Subcutaneous abdominal adipose tissue (tissue), 5 donors: ENCODE measurements at regions not wholly inside any gene's neighbourhood (a gene's known extent, or its start where the extent isn't known, plus 50 kb on each side); places are given as distances from the start of the nearest gene placed in this dataset.
"Not testable (repeated sequence)": the region's sequence is repeated elsewhere in the genome, so short reads cannot be mapped to it uniquely, and the experiment has no call there.

Source experiments
- H3K27ac ChIP-seq: one replicate; pipeline ENCODE4 v1.7.0; 2013; ENCODE audit warnings: low read depth, mild to moderate bottlenecking, inconsistent platforms, low read length, moderate library complexity
- H3K27me3 ChIP-seq, 5 donors: one replicate each; pipeline ENCODE4 v1.7.0; 2013; ENCODE audit warnings: low read length in 5 of 5, inconsistent platforms in 1 of 5; ENCODE audit not compliant: control insufficient read depth in 5 of 5, insufficient read depth in 4 of 5
- H3K36me3 ChIP-seq, 5 donors: one replicate each; pipeline ENCODE4 v1.7.0; 2013; ENCODE audit warnings: low read length in 5 of 5; ENCODE audit not compliant: control insufficient read depth in 5 of 5, insufficient read depth in 5 of 5
- H3K4me1 ChIP-seq, 5 donors: one replicate each; pipeline ENCODE4 v1.7.0; 2013; ENCODE audit warnings: low read length in 5 of 5, mild to moderate bottlenecking in 3 of 5, moderate library complexity in 1 of 5; ENCODE audit not compliant: control insufficient read depth in 5 of 5, insufficient read depth in 5 of 5
- H3K4me3 ChIP-seq, 5 donors: one replicate each; pipeline ENCODE4 v1.7.0; 2013; ENCODE audit warnings: low read length in 5 of 5, low read depth in 1 of 5
- H3K9ac ChIP-seq, 5 donors: one replicate each; pipeline ENCODE4 v1.7.0; 2013; ENCODE audit warnings: low read length in 5 of 5, mild to moderate bottlenecking in 4 of 5, moderate library complexity in 3 of 5
- H3K9me3 ChIP-seq, 5 donors: one replicate each; pipeline ENCODE4 v1.7.0; 2013; ENCODE audit warnings: low read length in 5 of 5; ENCODE audit not compliant: control insufficient read depth in 5 of 5
- donor health status: healthy.
- donor health status: healthy.
- donor health status: healthy.
- donor health status: healthy.
- donor health status: healthy.

DNA sequence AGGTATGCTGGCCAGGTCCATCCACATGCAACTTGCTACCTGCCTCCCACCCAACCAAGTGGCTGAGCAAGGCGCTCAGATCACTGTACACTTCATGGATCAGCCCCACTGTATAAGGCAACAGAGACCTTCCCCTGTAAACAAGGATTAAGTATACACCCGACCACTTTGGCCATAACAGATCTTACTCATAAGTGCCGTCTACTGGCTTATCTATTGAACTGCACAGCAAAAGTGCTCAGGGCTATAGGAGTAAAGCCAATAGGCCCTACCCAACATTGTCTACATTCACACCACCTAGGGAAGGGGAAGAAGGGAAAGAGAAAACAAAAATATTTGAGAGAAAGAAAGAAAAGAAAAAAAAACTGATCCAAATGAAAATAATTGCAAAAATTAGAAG, 663.9 kb upstream of the LRRTM1 start:
- H3K27me3 ChIP-seq = no peaks in the 10 kb centered on the region
- H3K9me3 ChIP-seq = peaks cover 4 to 25% (median 20%) of the 10 kb centered on the region in 5 donors
- no peaks in the 10 kb centered on the region for H3K36me3 ChIP-seq
- H3K27ac ChIP-seq = no peak overlapping the region
- H3K4me3 ChIP-seq = no peak overlapping the region
- no peaks in the 10 kb centered on the region for H3K4me1 ChIP-seq
- no peak overlapping the region for H3K9ac ChIP-seq

DNA sequence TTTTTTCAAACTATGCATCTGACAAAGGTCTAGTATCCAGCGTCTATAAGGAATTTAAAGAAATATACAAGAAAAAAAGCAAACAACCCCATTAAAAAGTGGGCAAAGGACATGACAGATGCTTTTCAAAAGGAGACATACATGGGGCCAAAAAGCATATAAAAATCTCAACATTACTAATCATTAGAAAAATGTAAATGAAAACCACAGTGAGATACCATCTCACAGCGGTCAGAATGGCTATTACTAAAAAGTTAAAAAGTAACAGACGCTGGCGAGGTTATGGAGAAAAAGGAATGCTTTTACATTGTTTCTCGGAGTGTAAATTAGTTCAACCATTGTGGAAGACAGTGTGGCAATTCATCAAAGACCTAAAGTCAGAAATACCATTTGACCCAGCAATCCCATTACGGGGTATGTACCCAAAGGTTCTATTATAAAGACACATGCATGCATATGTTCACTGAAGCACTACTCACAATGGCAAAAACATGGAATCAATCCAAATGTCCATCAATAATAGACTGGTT, 643.1 kb upstream of the LRRTM1 start:
- Histone ChIP-seq H3K4me1 (no peaks in the 10 kb centered on the region), H3K27me3 (no peaks in the 10 kb centered on the region), H3K9me3 (no peaks in the 10 kb centered on the region), H3K36me3 (no peaks in the 10 kb centered on the region), H3K4me3 (no peak overlapping the region), H3K9ac (no peak overlapping the region), H3K27ac (no peak overlapping the region)

DNA sequence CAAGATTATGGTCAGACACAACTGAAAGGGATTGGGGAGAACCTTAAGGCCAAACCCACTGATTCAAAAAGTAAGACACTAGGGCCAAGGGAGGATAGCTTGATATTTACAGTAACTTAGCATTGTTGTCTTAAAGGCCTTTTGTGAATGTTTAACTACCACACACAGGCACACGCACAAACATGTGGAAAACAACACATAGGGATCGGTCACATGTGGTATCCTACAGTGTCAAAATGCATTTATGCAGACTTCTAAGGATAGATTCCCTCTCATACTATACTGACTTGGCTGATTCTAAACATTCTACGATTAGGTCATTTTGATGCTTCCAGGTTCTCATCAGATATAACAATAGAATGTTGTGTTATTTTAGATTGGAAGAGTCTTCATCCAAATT, 638.9 kb upstream of the LRRTM1 start:
- Histone ChIP-seq H3K4me3 (no peak overlapping the region), H3K36me3 (no peaks in the 10 kb centered on the region), H3K27me3 (no peaks in the 10 kb centered on the region), H3K9me3 (no peaks in the 10 kb centered on the region), H3K9ac (no peak overlapping the region), H3K27ac (no peak overlapping the region), H3K4me1 (no peaks in the 10 kb centered on the region)

DNA sequence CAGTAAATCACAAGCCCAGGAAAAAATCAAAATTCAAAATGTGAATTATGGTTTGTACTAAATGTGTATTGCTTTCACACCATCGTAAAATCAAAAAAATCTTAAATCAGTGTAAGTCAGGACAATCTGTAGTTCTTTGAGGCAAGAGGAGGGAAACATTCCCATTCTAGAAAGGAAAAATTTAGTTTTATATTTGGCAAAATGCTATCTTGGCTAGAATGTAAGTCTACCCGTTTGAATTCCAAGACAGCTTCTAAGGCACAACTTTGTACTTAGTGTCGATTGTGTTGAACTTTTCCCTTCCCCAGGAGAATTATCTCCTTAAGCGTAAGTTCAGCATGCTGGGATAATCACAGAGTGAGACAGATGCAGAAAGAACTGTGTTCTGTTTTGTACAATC, 638.2 kb upstream of the LRRTM1 start:
- no peak overlapping the region for H3K9ac ChIP-seq
- H3K27me3 ChIP-seq = no peaks in the 10 kb centered on the region
- H3K4me1 ChIP-seq = no peaks in the 10 kb centered on the region

DNA sequence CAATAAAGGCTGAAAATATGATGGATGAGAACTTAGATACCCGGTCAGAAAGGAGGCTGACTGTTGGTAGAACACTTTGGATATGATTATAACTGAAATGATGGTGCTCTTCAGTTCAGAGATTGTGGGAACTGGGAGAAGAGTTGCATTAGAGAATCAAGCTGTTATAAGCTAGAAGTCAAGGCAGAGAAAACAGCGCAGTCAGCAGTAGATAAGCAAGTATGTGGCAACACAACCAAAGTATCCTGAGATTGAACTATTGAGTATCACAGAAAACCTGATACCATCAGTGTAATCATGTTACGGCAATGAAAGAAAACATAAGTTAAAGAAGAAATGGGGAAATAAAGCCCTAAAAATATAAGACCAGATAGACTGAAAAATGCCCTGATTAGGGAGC, 633.9 kb upstream of the LRRTM1 start:
- H3K27ac ChIP-seq = no peak overlapping the region
- no peak overlapping the region for H3K4me3 ChIP-seq
- H3K36me3 ChIP-seq = no peaks in the 10 kb centered on the region
- no peak overlapping the region for H3K9ac ChIP-seq
- H3K27me3 ChIP-seq = no peaks in the 10 kb centered on the region
- H3K9me3 ChIP-seq = peaks cover 0 to 3% (median 0%) of the 10 kb centered on the region in 5 donors
- H3K4me1 ChIP-seq = no peaks in the 10 kb centered on the region

More for the DNA sequence above, 638.2 kb upstream of the LRRTM1 start:
- Histone ChIP-seq H3K9me3 (no peaks in the 10 kb centered on the region), H3K36me3 (no peaks in the 10 kb centered on the region), H3K4me3 (no peak overlapping the region), H3K27ac (no peak overlapping the region)

DNA sequence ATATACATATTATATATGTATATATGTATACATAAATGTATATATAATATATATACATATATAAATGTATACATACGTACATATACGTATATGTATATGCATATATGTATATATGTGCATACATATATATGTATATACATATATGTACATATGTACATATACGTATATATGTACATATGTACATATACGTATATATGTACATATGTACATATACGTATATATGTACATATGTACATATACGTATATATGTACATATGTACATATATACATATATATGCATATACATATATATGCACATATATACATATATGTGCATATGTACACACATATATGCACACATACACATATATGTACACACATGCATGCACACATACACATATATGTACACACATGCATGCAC, 627.3 kb upstream of the LRRTM1 start:
- not testable (repeated sequence) for H3K9ac ChIP-seq, H3K27me3 ChIP-seq, H3K4me1 ChIP-seq, H3K27ac ChIP-seq, H3K4me3 ChIP-seq, H3K36me3 ChIP-seq
- peaks cover 0 to 15% (median 9%) of the 10 kb centered on the region in 5 donors for H3K9me3 ChIP-seq

DNA sequence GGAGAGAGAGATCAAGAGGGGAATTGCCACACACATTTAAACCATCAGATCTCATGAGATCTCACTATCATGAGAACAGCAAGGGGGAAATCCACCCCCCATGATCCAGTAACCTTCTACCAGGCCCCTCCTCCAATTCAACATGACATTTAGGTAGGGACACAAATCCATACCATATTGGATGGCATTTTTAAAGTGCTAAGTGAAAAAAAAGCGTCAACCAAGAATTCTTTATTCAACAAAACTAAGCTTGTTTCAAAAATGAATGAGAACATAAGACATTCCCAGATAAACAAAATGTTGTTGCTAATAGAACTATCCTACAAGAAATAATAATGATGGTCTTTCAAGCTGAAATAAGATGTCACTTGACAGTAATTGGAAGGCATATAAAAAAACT, 626.2 kb upstream of the LRRTM1 start:
- Histone ChIP-seq H3K4me1 (no peaks in the 10 kb centered on the region), H3K36me3 (no peaks in the 10 kb centered on the region), H3K9ac (no peak overlapping the region), H3K27me3 (no peaks in the 10 kb centered on the region), H3K27ac (no peak overlapping the region), H3K4me3 (peak overlapping the region in 1 of 5 donors; percentile 7), H3K9me3 (peaks cover 0 to 15% (median 9%) of the 10 kb centered on the region in 5 donors)

DNA sequence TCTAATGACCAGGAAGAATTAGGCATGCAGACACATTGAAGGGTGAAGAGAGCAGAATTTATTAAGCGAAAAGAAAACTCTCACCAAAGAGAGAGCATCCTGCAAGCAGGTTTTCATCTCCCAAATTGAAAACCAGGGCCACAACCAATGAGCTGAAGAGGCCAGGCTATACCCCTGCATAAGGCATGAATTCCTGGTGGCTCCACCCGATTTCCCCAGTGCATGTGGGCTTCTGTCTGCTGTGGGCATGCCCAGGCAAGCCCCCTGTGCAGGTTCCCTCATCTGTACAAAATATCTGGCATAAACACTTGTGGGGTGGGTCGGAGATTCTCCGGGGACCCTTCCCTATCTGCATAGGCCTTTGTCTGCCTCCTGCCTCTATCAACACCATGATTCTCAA, 621.6 kb upstream of the LRRTM1 start:
- Histone ChIP-seq H3K27me3 (no peaks in the 10 kb centered on the region), H3K4me1 (no peaks in the 10 kb centered on the region), H3K9ac (no peak overlapping the region), H3K9me3 (peaks cover 0 to 19% (median 9%) of the 10 kb centered on the region in 5 donors), H3K36me3 (no peaks in the 10 kb centered on the region), H3K4me3 (no peak overlapping the region), H3K27ac (no peak overlapping the region)

DNA sequence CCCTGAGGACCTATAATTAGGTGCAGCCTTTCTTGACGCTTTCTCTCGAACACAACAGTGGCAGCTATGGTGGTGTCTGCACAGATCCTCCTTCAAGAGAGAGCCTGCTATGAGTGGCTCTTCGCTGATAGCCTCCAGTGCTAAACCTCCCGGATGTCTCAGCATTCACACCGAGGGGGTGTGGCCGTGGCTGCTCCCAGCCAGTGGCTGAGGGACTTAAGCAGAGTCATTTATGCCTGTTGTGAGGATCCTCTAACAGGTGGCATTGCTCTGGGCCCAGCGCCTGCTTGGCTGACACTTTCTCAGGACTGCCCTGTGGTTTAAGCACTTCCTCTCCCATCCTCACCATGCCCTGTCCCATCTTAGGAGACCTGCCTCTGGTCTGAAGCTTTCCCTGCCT, 592.0 kb upstream of the LRRTM1 start:
- no peaks in the 10 kb centered on the region for H3K4me1 ChIP-seq
- peaks cover 0 to 4% (median 0%) of the 10 kb centered on the region in 5 donors for H3K9me3 ChIP-seq
- no peak overlapping the region for H3K4me3 ChIP-seq
- no peak overlapping the region for H3K27ac ChIP-seq
- H3K27me3 ChIP-seq = no peaks in the 10 kb centered on the region
- H3K36me3 ChIP-seq = no peaks in the 10 kb centered on the region
- no peak overlapping the region for H3K9ac ChIP-seq

DNA sequence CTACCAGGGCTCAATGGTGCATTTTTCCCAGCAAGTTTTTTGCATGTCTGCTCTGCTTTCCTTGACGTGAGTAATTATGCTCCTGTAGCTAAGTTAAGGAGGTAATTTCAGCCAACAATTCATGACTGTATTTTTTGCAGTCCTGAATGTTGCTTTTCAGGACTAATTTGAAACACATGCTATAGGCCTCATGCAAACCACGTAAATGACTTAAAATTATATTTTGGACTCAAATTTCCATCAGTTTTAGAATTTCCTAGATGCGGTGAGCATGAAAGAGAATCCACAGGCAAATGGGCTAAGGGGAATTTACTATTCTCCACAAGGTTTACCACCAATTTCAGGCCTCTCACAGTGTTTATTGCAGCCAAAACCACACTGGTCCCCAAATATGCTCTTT, 589.9 kb upstream of the LRRTM1 start:
- Histone ChIP-seq H3K27ac (no peak overlapping the region), H3K4me3 (no peak overlapping the region), H3K9ac (no peak overlapping the region), H3K9me3 (peaks cover 0 to 4% (median 0%) of the 10 kb centered on the region in 5 donors), H3K27me3 (no peaks in the 10 kb centered on the region), H3K4me1 (no peaks in the 10 kb centered on the region), H3K36me3 (no peaks in the 10 kb centered on the region)

DNA sequence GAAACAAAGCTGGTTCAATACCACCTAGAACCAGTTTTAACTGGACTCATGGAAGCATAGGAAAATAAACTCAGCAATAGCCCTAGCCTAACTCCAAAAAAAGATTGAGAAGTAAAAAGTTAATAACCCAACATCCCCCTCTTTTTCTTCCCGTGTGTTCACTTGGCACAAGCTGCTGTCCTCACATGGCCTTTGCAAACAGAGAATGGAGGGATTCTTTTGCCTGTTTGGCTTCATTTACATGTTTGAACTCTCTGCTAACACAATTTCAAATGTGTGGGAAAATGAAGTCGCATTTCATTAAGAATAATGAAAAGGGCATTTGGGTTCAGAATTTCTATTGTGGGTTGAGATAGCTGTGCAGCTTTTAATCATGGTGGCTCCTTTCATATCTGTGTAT, 589.2 kb upstream of the LRRTM1 start:
- Histone ChIP-seq H3K9ac (no peak overlapping the region), H3K4me3 (no peak overlapping the region), H3K9me3 (peaks cover 0 to 4% (median 0%) of the 10 kb centered on the region in 5 donors), H3K27ac (no peak overlapping the region), H3K27me3 (no peaks in the 10 kb centered on the region), H3K4me1 (no peaks in the 10 kb centered on the region), H3K36me3 (no peaks in the 10 kb centered on the region)
